ENCODE measurements at regions not wholly inside any gene's neighbourhood (a gene's known extent, or its start where the extent isn't known, plus 50 kb on each side); places are given as distances from the start of the nearest gene placed in this dataset.

- no peaks in the 10 kb centered on the region for H3K27me3 ChIP-seq
- no peaks in the 10 kb centered on the region for H3K4me1 ChIP-seq
- 52 to 62% methylated on average over 5 of the region's 5 CpGs for WGBS, 2 donors
- intact Hi-C loops (cut with DNase I; ENCODE audit: low total_unique reads), result no loop called here
- DNase-seq, result no peak
- H3K36me3 ChIP-seq (ENCODE audit: low read depth, missing control alignments), result no peaks in the 10 kb centered on the region
- H3K27ac ChIP-seq, result no peak overlapping the region
- no peak for TF ChIP-seq POLR2A (IDR thresholded peaks at IDR 0.05)
- TF ChIP-seq, protein P1, sequence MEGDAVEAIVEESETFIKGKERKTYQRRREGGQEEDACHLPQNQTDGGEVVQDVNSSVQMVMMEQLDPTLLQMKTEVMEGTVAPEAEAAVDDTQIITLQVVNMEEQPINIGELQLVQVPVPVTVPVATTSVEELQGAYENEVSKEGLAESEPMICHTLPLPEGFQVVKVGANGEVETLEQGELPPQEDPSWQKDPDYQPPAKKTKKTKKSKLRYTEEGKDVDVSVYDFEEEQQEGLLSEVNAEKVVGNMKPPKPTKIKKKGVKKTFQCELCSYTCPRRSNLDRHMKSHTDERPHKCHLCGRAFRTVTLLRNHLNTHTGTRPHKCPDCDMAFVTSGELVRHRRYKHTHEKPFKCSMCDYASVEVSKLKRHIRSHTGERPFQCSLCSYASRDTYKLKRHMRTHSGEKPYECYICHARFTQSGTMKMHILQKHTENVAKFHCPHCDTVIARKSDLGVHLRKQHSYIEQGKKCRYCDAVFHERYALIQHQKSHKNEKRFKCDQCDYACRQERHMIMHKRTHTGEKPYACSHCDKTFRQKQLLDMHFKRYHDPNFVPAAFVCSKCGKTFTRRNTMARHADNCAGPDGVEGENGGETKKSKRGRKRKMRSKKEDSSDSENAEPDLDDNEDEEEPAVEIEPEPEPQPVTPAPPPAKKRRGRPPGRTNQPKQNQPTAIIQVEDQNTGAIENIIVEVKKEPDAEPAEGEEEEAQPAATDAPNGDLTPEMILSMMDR (IDR thresholded peaks at IDR 0.05), result no peak
- no peak overlapping the region for H3K4me3 ChIP-seq
- H3K9me3 ChIP-seq, result no peaks in the 10 kb centered on the region
Observed at GRCh38 chr11:15370495-15371147, 255.9 kb downstream of the INSC start.

- TF ChIP-seq, protein P1 (IDR thresholded peaks at IDR 0.05), result no peak
- TF ChIP-seq POLR2A (IDR thresholded peaks at IDR 0.05), result no peak
- Histone ChIP-seq H3K4me3 (no peak overlapping the region), H3K36me3 (ENCODE audit: low read depth, missing control alignments) (no peaks in the 10 kb centered on the region), H3K4me1 (no peaks in the 10 kb centered on the region), H3K9me3 (no peaks in the 10 kb centered on the region), H3K27me3 (no peaks in the 10 kb centered on the region), H3K27ac (no peak overlapping the region)
- 41 to 43% methylated on average over 1 of the region's 1 CpG for WGBS, 2 donors
- intact Hi-C loops (cut with DNase I; ENCODE audit: low total_unique reads), result no loop called here
- no peak for DNase-seq
Observed at GRCh38 chr11:15371533-15371932, 256.8 kb downstream of the INSC start.

- Histone ChIP-seq H3K4me1 (no peaks in the 10 kb centered on the region), H3K27ac (no peak overlapping the region), H3K36me3 (ENCODE audit: low read depth, missing control alignments) (no peaks in the 10 kb centered on the region), H3K9me3 (no peaks in the 10 kb centered on the region), H3K27me3 (no peaks in the 10 kb centered on the region), H3K4me3 (no peak overlapping the region)
- WGBS, 2 donors, result 89 to 90% methylated on average over 2 of the region's 2 CpGs
- intact Hi-C loops (cut with DNase I; ENCODE audit: low total_unique reads), result no loop called here
- TF ChIP-seq, protein P1 (IDR thresholded peaks at IDR 0.05), result no peak
- TF ChIP-seq POLR2A (IDR thresholded peaks at IDR 0.05), result no peak
- no peak for DNase-seq
Observed at GRCh38 chr11:15374418-15374817, 259.7 kb downstream of the INSC start.

- Histone ChIP-seq H3K27ac (no peak overlapping the region), H3K9me3 (no peaks in the 10 kb centered on the region), H3K27me3 (no peaks in the 10 kb centered on the region), H3K36me3 (ENCODE audit: low read depth, missing control alignments) (no peaks in the 10 kb centered on the region), H3K4me3 (no peak overlapping the region), H3K4me1 (no peaks in the 10 kb centered on the region)
- intact Hi-C loops (cut with DNase I; ENCODE audit: low total_unique reads), result no loop called here
- 93 to 100% methylated on average over 1 to 2 of the region's 2 CpGs for WGBS, 2 donors
- DNase-seq, result no peak
- TF ChIP-seq, protein P1 (IDR thresholded peaks at IDR 0.05), result no peak
- no peak for TF ChIP-seq POLR2A (IDR thresholded peaks at IDR 0.05)
Observed at GRCh38 chr11:15378941-15379340, 264.2 kb downstream of the INSC start.

DNA sequence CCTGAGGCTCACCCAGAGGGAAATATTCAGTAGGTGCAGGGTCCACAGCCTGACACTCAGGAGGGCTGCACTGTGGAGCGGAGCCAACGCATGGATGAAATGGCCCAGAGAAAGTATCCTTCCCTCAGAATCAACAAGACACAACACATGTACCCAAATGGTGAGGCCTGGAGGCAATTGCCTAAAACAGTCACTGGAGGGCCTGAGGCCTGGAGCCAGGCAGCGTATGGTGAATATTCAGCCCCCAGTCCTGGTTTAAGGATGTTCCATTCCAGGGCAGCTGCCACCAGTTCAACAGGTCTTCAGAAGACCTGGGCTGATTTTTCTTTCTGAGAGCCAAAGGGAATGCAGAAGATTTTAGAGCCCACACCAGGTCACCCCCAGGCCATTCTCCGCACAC lies 264.8 kb downstream of the INSC start:
- H3K27ac ChIP-seq, result no peak overlapping the region
- no peaks in the 10 kb centered on the region for H3K27me3 ChIP-seq
- intact Hi-C loops (cut with DNase I; ENCODE audit: low total_unique reads), result no loop called here
- H3K4me1 ChIP-seq, result no peaks in the 10 kb centered on the region
- no peak overlapping the region for H3K4me3 ChIP-seq
- DNase-seq, result no peak
- no peaks in the 10 kb centered on the region for H3K36me3 ChIP-seq (ENCODE audit: low read depth, missing control alignments)
- 91 to 92% methylated on average over 4 of the region's 4 CpGs for WGBS, 2 donors
- TF ChIP-seq POLR2A (IDR thresholded peaks at IDR 0.05), result no peak
- TF ChIP-seq, protein P1 (IDR thresholded peaks at IDR 0.05), result no peak
- H3K9me3 ChIP-seq, result no peaks in the 10 kb centered on the region
